ENCODE measurements at regions not wholly inside any gene's neighbourhood (a gene's known extent, or its start where the extent isn't known, plus 50 kb on each side); places are given as distances from the start of the nearest gene placed in this dataset.

- Histone ChIP-seq H3K4me2 (ENCODE audit: low read depth, low read length) (no peak overlapping the region), H3K9ac (ENCODE audit: insufficient read depth, low read depth, low read length) (no peak overlapping the region), H4K20me1 (ENCODE audit: insufficient read depth, low read length) (no peaks in the 10 kb centered on the region), H3K36me3 (replicated peaks in 1 of 2; ENCODE audit: control insufficient read depth in 1 of 2, insufficient read depth in 2 of 2, low read length in 2 of 2) (no peaks in the 10 kb centered on the region), H3K27me3 (ENCODE audit: control insufficient read depth in 1 of 2, insufficient read depth in 2 of 2, low read length in 2 of 2) (no peaks in the 10 kb centered on the region; a peak in 1 of 5 replicates), H3K27ac (ENCODE audit: extremely low read length, insufficient read depth, low read length) (no peak overlapping the region), H3K4me3 (replicated peaks in 1 of 3; ENCODE audit: insufficient read depth in 1 of 3, low read depth in 2 of 3, low read length in 3 of 3) (no peak overlapping the region), H3K4me1 (ENCODE audit: insufficient read depth, low read length) (no peaks in the 10 kb centered on the region), H3K79me2 (ENCODE audit: insufficient read depth, low read length) (no peaks in the 10 kb centered on the region), H3K9me3 (ENCODE audit: low read length) (no peaks in the 10 kb centered on the region), H2AFZ (ENCODE audit: low read length) (no peak overlapping the region)
- 2% methylated on average over 1 of the region's 1 CpG for WGBS (ENCODE audit: low lambda C conversion rate)
- ChIA-PET CTCF (ENCODE audit: low intra/inter-chr PET ratio, low total read pairs) (no interaction called here), POLR2A (no interaction called here)
- in situ Hi-C loops (cut with HindIII; ENCODE audit: extremely low pct_ligation_motif_present, low pct_unique_long_range_greater_than_20kb) (no loop called here), intact Hi-C loops (cut with micrococcal nuclease; ENCODE audit: unreplicated experiment) (no loop called here)
- TF ChIP-seq SKI (IDR thresholded peaks at IDR 0.05; ENCODE audit: partially characterized antibody) = no peak
- 0 out of 2 replicates have a peak, but pooled peaks have one; percentile 13 for TF ChIP-seq CREB1 (IDR thresholded peaks at IDR 0.05)
- no peak for TF ChIP-seq CREB1 (CRISPR knock-in tag; IDR thresholded peaks at IDR 0.05)
- FAIRE-seq (no peak), ATAC-seq (no peak), DNase-seq (ENCODE audit: low spot score) (no peak)
- no TSS peak for BruUV-seq (replicated peaks)
Observed at GRCh38 chr5:23157716-23158115, 304.6 kb upstream of the CDH12 start.

- no peak for ATAC-seq
- no peak overlapping the region for H3K4me2 ChIP-seq (ENCODE audit: low read depth, low read length)
- no peak overlapping the region for H2AFZ ChIP-seq (ENCODE audit: low read length)
- H3K9ac ChIP-seq (ENCODE audit: insufficient read depth, low read depth, low read length) = no peak overlapping the region
- H3K27ac ChIP-seq (ENCODE audit: extremely low read length, insufficient read depth, low read length) = no peak overlapping the region
- H3K4me3 ChIP-seq (replicated peaks in 1 of 3; ENCODE audit: insufficient read depth in 1 of 3, low read depth in 2 of 3, low read length in 3 of 3) = no peak overlapping the region
- H3K4me1 ChIP-seq (ENCODE audit: insufficient read depth, low read length) = no peaks in the 10 kb centered on the region
- TF ChIP-seq POGK (CRISPR knock-in tag; conservative IDR thresholded peaks at IDR 0.05) (no peak), FOXK2 (IDR thresholded peaks at IDR 0.05) (no peak), GATA4 (IDR thresholded peaks at IDR 0.05; ENCODE audit: borderline replicate concordance, low read depth) (no peak), ZMYM4 (CRISPR knock-in tag; IDR thresholded peaks at IDR 0.05) (no peak), NR2F2 (IDR thresholded peaks at IDR 0.05; ENCODE audit: borderline replicate concordance, low read depth) (no peak), BCLAF1 (IDR thresholded peaks at IDR 0.05) (no peak), ZSCAN20 (CRISPR knock-in tag; IDR thresholded peaks at IDR 0.05; ENCODE audit: borderline replicate concordance) (no peak), CBX5 (CRISPR knock-in tag; IDR thresholded peaks at IDR 0.05; ENCODE audit: borderline replicate concordance) (no peak)
- intact Hi-C loops (cut with micrococcal nuclease; ENCODE audit: unreplicated experiment) = no loop called here
- CTCF ChIA-PET (ENCODE audit: low intra/inter-chr PET ratio, low total read pairs) = no interaction called here
- in situ Hi-C loops (cut with HindIII; ENCODE audit: extremely low pct_ligation_motif_present, low pct_unique_long_range_greater_than_20kb) = no loop called here
- H3K36me3 ChIP-seq (replicated peaks in 1 of 2; ENCODE audit: control insufficient read depth in 1 of 2, insufficient read depth in 2 of 2, low read length in 2 of 2) = no peaks in the 10 kb centered on the region
- BruUV-seq (replicated peaks) = no TSS peak
- WGBS (ENCODE audit: low lambda C conversion rate) = 8% methylated on average over 1 of the region's 1 CpG
- no peaks in the 10 kb centered on the region for H3K79me2 ChIP-seq (ENCODE audit: insufficient read depth, low read length)
- H4K20me1 ChIP-seq (ENCODE audit: insufficient read depth, low read length) = no peaks in the 10 kb centered on the region
- no peak for FAIRE-seq
- H3K27me3 ChIP-seq (ENCODE audit: control insufficient read depth in 1 of 2, insufficient read depth in 2 of 2, low read length in 2 of 2) = no peaks in the 10 kb centered on the region; a peak in 1 of 5 replicates
- POLR2A ChIA-PET = no interaction called here
- H3K9me3 ChIP-seq (ENCODE audit: low read length) = no peaks in the 10 kb centered on the region
- DNase-seq (ENCODE audit: low spot score) = no peak
Observed at GRCh38 chr5:23157169-23157568, 304.0 kb upstream of the CDH12 start.

All from HepG2 (cell line).